Astrocyte of the spinal cord (primary cell): ENCODE measurements at regions not wholly inside any gene's neighbourhood (a gene's known extent, or its start where the extent isn't known, plus 50 kb on each side); places are given as distances from the start of the nearest gene placed in this dataset.

Experiments used
- DNase-seq: peaks from one replicate; pipeline ENCODE4 v3.0.0; 2011; ENCODE audit warnings: low read depth, low spot score
- H3K4me3 ChIP-seq: 2 replicates; pipeline ENCODE4 v1.5.1; 2011; ENCODE audit warnings: low read depth, mild to moderate bottlenecking, low read length, moderate library complexity
- CTCF ChIP-seq: IDR thresholded peaks from 2 replicates; pipeline ENCODE4 v1.5.1; 2012; ENCODE audit warnings: low read depth, mild to moderate bottlenecking, low read length, inconsistent platforms
- in situ Hi-C: cut with HindIII; loops from 2 replicates; pipeline ENCODE4 v1.10.0; 2017; ENCODE audit warnings: low sequenced_read_pairs

- no peak overlapping the region for H3K4me3 ChIP-seq
- in situ Hi-C loops = no loop called here
- no peak for DNase-seq
- TF ChIP-seq CTCF = no peak
These were observed 349.5 kb downstream of the DRD1 start for GRCh38 chr5:175094461-175094860.

DNA sequence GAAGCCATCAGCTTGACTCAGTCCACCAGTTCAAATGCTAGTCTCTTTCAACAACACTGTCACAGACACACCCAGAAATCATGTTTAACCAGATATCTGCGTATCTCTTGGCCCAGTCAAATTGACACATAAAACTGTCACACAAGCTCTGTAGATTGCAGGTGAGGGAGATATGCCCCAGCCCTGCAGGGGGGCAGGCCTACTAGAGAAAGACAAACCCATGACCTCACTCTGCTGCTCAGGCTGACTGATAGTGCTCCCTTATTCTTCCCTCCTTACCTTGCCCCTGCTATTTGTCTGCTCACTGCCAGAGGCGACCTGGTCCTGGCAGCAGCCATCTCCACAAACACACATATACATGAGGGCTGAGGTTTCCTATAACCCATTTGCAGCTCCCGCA lies 351.3 kb downstream of the DRD1 start:
- no peak overlapping the region for H3K4me3 ChIP-seq
- no peak for DNase-seq
- no peak for TF ChIP-seq CTCF
- in situ Hi-C loops = no loop called here

DNA sequence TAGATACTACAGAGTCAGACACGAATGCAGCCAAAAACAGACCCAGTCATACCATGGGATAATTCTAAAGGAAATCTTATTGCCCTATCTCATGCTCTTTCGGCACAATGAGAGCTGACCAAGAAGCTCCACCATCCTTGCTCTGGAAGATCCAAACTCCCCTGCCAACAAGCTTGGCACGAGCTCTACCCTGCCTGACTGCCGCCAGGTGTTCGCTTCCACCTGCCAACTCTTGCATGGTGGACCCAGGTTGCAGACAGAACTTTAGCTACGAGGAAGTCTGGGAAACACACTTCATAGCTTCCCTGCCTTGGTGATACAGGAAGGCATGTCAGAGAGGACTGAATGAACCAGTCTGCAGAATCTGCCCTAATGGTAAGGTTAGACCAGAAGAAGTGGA lies 355.0 kb downstream of the DRD1 start:
- in situ Hi-C loops = no loop called here
- no peak for DNase-seq
- H3K4me3 ChIP-seq = no peak overlapping the region
- no peak for TF ChIP-seq CTCF

GRCh38 chr5:175082866-175083590 lies 358.6 kb downstream of the MSX2 start:
- TF ChIP-seq CTCF = no peak
- in situ Hi-C loops = no loop called here
- no peak for DNase-seq
- no peak overlapping the region for H3K4me3 ChIP-seq

- no peak overlapping the region for H3K4me3 ChIP-seq
- no peak for DNase-seq
- in situ Hi-C loops = no loop called here
- no peak for TF ChIP-seq CTCF
These were observed 358.0 kb downstream of the MSX2 start for GRCh38 chr5:175082346-175082745.

DNA sequence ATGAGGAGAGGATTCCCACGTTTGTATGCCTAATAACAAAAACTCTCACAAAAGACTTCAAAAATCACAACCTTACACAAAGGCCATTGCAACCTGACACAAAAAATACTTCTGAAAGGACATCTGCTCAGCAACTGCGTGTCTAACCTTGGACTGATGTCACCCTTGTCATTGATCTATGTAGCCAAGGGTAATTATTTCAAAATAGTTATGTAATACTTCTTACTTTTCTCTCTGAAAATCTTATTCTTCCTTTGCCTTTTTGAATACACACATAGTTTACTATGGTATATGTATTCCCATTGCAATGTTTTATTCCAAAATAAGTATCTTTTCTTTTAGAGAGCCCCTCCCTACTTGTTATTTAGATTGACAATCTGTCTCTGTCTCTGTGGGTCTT lies 355.3 kb downstream of the MSX2 start:
- in situ Hi-C loops = no loop called here
- no peak overlapping the region for H3K4me3 ChIP-seq
- no peak for TF ChIP-seq CTCF
- no peak for DNase-seq
